Activated T-helper 1 cell treated with anti-CD3 and anti-CD28 coated beads, Interleukin-12 subunit alpha, Interleukin-12 subunit beta, Interleukin-2, Interleukin-4 antibody, amounts not matched to agents 30 ng/mL and 10 ng/mL and 1 ng/mL, durations not matched to agents 14 hours and 24 hours and 36 hours (primary cell): ENCODE measurements at regions not wholly inside any gene's neighbourhood (a gene's known extent, or its start where the extent isn't known, plus 50 kb on each side); places are given as distances from the start of the nearest gene placed in this dataset.
"Not testable (repeated sequence)": the region's sequence is repeated elsewhere in the genome, so short reads cannot be mapped to it uniquely, and the experiment has no call there.

ENCODE experiments used
- DNase-seq: peaks from one replicate; pipeline ENCODE4 v3.0.0; 2021; ENCODE audit warnings: low spot score
- H3K27ac Mint-ChIP-seq: one replicate; pipeline ENCODE4 v1.8.0; 2021; ENCODE audit warnings: mild to moderate bottlenecking, mixed read lengths
- H3K27me3 Mint-ChIP-seq: one replicate; pipeline ENCODE4 v1.8.0; 2022; ENCODE audit warnings: mild to moderate bottlenecking, moderate library complexity, mixed read lengths; ENCODE audit not compliant: insufficient read depth
- H3K36me3 Mint-ChIP-seq: one replicate; pipeline ENCODE4 v1.8.0; 2021; ENCODE audit warnings: low read depth, mixed read lengths
- H3K4me1 Mint-ChIP-seq: one replicate; pipeline ENCODE4 v1.8.0; 2021; ENCODE audit warnings: low read depth, mixed read lengths
- H3K4me3 Mint-ChIP-seq: one replicate; pipeline ENCODE4 v1.8.0; 2021; ENCODE audit warnings: mild to moderate bottlenecking, moderate library complexity, mixed read lengths
- H3K9me3 Mint-ChIP-seq: one replicate; pipeline ENCODE4 v1.8.0; 2021; ENCODE audit warnings: mixed read lengths
- intact Hi-C: fragments of 100-400 bp; cut with micrococcal nuclease; formaldehyde crosslinking; loops from one replicate; pipeline ENCODE4 v1.15.1; 2024

DNA sequence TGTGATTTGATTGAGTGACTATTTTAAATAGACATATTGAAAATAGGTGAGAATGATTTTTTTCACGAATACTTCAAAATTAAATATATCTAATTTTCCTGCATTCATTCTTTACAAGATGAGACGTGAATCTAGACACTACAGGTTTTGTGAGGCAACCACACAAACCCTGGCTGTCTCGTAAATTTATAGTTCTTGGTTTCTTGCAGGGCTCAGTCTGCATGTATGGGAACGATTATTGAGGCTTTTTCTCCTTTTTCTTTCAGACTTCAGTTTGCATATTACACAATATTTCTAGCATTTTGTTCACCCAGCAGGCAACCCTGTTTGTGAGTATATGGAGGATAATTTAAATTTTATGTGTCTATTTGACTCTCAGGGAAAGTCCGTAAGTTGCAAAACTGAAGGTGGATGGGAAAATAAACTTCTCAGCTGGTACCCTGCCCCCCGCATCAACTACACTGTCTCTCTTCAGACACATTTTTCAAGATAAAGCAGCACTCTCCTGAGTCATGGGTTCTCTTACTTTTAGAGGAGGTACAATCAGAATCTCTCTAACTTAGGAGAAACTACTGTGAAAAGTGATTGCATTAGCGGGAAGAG lies 1349.3 kb downstream of the GRIK2 start:
- DNase-seq, result no peak
- no peaks in the 10 kb centered on the region for H3K36me3 Mint-ChIP-seq
- H3K9me3 Mint-ChIP-seq, result no peaks in the 10 kb centered on the region
- intact Hi-C loops, result no loop called here
- H3K27ac Mint-ChIP-seq, result no peak overlapping the region
- no peak overlapping the region for H3K4me3 Mint-ChIP-seq
- H3K27me3 Mint-ChIP-seq, result no peaks in the 10 kb centered on the region
- H3K4me1 Mint-ChIP-seq, result no peaks in the 10 kb centered on the region

DNA sequence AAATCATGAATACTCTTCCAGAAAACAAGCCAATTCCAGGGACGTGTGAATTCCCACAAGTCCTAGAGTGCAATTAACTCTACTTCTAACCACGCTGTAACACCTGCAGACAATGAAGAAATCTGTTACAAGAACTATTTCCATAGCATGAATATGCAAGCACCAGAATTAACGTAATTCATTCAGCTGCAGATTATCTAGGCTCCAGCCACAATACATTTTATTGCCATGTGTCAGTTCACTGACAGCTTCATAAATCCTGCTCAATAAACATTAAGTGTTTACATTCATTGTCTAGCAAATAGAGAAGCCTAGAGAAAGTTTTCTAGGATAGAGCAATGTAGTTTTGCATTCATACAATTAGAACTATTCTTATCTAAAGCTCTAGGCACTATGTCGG lies 1348.5 kb downstream of the GRIK2 start:
- H3K36me3 Mint-ChIP-seq, result no peaks in the 10 kb centered on the region
- no peaks in the 10 kb centered on the region for H3K27me3 Mint-ChIP-seq
- no peaks in the 10 kb centered on the region for H3K9me3 Mint-ChIP-seq
- no peak overlapping the region for H3K4me3 Mint-ChIP-seq
- DNase-seq, result no peak
- no peaks in the 10 kb centered on the region for H3K4me1 Mint-ChIP-seq
- H3K27ac Mint-ChIP-seq, result no peak overlapping the region
- intact Hi-C loops, result no loop called here

DNA sequence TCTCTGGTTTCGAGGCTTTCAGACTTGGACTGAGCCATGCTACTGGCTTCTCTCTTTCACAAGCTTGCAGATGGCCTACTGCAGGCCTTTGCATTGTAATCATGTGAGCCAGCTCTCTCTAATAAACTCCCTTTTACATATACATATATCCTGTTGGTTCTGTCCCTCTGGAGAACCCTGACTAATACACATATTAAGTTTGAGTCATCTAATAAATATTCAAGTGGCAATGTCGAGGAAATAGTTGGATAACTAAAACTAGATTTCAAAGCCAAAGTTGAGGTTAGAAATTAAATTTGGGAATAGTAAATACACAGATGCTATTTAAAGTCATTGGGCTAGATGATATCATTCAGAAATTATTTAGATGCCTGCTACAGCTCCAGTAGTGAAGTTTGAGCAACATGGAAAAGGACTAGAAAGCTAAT lies 1343.4 kb downstream of the GRIK2 start:
- Mint-ChIP-seq H3K27ac (no peak overlapping the region), H3K27me3 (no peaks in the 10 kb centered on the region), H3K36me3 (no peaks in the 10 kb centered on the region), H3K4me1 (no peaks in the 10 kb centered on the region), H3K4me3 (no peak overlapping the region), H3K9me3 (no peaks in the 10 kb centered on the region)
- DNase-seq, result no peak
- intact Hi-C loops, result no loop called here

DNA sequence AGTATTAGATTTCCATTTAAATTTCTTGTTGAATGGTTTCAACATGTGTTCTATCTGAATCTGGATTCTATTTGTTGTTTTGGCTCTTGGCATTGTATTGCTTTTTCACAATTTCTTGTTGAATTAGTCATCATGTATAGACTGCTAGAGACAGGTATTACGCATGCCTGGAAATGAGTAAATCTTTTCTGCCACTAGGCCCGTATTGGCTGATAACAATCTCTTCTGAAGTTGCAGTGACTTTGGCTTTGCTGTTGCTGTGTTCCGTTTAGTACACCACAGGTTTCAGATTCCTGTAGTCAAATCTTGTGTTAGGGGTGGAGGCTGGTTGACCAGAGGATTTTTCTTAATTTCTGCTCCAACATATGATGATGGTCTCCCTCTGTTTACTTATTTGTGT lies 1339.4 kb downstream of the GRIK2 start:
- Mint-ChIP-seq H3K27me3 (no peaks in the 10 kb centered on the region), H3K36me3 (no peaks in the 10 kb centered on the region), H3K4me1 (no peaks in the 10 kb centered on the region), H3K27ac (no peak overlapping the region), H3K4me3 (no peak overlapping the region), H3K9me3 (no peaks in the 10 kb centered on the region)
- DNase-seq, result no peak
- intact Hi-C loops, result no loop called here

DNA sequence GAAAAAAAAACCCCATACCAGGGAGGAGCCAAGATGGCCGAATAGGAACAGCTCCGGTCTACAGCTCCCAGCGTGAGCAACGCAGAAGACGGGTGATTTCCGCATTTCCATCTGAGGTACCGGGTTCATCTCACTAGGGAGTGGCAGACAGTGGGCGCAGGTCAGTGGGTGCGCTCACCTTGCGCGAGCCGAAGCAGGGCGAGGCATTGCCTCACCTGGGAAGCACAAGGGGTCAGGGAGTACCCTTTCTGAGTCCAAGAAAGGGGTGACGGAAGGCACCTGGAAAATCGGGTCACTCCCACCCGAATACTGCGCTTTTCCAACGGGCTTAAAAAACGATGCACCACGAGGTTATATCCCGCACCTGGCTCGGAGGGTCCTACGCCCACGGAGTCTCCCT lies 1328.6 kb downstream of the GRIK2 start:
- intact Hi-C loops, H3K27me3 Mint-ChIP-seq, H3K9me3 Mint-ChIP-seq, H3K4me1 Mint-ChIP-seq, H3K27ac Mint-ChIP-seq, DNase-seq, H3K4me3 Mint-ChIP-seq, H3K36me3 Mint-ChIP-seq: not testable (repeated sequence)

DNA sequence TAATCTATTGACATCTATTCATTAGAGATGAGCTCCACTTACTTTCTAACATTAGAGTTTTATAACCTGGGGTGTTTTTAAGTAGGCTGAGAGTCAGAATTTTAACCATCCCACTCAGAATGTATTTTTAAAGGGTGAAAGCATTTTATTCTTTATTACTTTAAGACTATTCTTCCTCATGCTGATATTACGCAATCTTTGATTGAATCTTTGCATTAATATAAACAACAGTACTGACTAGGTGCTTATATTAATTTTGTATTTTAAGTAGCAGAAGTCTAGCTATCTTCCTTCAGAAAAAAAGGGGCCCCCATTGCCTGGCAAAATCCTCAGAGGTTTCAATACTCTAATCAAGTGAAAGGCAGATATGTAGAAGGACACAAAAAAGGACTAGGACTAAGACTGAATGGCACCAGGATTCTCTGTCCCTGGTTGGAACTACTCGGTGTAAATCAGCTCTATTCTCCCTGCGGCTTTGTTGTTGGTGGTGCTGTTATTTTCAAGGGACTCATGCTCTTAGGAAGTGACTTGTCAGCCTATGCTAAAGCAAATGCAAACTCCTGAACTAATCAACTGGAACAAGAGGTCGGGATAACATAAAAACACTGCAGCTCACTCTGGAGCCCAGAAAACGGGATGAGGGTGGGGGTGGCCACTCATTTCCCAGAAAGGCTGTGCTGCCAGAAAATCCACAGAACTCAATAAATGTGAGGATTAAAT lies 1324.4 kb downstream of the GRIK2 start:
- H3K4me3 Mint-ChIP-seq, result no peak overlapping the region
- no peaks in the 10 kb centered on the region for H3K4me1 Mint-ChIP-seq
- H3K36me3 Mint-ChIP-seq, result no peaks in the 10 kb centered on the region
- no peaks in the 10 kb centered on the region for H3K27me3 Mint-ChIP-seq
- no peak overlapping the region for H3K27ac Mint-ChIP-seq
- DNase-seq, result no peak
- H3K9me3 Mint-ChIP-seq, result no peaks in the 10 kb centered on the region
- intact Hi-C loops, result no loop called here

DNA sequence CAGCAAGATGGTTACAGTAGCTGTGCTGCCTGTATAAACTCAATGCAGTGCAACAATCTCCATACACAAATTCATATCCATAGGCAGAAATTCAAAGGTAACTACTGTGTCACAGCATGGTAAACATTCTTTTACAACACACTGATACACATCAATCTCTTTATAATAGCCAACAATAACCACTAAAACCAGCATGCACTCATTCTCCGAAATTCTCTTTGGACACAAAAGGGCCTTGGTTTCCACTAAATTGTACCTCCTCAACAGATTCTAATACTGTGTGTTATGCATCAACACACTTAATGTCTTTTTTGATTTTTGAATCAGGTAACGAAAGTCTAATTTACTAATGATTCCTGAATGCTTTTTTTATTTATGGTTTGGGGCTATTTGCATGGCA lies 1323.7 kb downstream of the GRIK2 start:
- intact Hi-C loops, result no loop called here
- Mint-ChIP-seq H3K9me3 (no peaks in the 10 kb centered on the region), H3K36me3 (no peaks in the 10 kb centered on the region), H3K27me3 (no peaks in the 10 kb centered on the region), H3K4me1 (no peaks in the 10 kb centered on the region), H3K4me3 (no peak overlapping the region), H3K27ac (no peak overlapping the region)
- DNase-seq, result no peak

DNA sequence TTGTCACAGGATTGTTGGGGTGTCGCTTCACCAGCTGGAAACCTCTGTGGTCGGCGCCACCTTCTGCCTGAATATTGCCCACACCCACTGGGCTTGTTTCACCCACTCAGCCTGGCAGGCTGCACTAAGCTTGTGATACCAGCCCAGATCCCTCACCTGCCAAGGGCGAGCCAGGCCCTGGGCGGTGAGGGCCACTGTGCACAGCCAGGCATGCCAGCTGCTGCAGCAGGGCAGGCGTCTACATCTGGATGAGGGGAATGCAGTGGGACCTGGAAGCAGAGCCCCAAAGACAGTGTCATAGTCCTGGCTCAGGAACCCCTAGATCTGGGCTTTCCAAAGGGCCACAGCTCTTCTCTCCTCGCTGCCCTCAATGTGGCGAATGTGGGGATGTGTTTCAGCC lies 1307.5 kb downstream of the GRIK2 start:
- Mint-ChIP-seq H3K4me3 (no peak overlapping the region), H3K4me1 (no peaks in the 10 kb centered on the region), H3K27ac (no peak overlapping the region), H3K27me3 (no peaks in the 10 kb centered on the region), H3K9me3 (no peaks in the 10 kb centered on the region), H3K36me3 (no peaks in the 10 kb centered on the region)
- intact Hi-C loops, result no loop called here
- no peak for DNase-seq

DNA sequence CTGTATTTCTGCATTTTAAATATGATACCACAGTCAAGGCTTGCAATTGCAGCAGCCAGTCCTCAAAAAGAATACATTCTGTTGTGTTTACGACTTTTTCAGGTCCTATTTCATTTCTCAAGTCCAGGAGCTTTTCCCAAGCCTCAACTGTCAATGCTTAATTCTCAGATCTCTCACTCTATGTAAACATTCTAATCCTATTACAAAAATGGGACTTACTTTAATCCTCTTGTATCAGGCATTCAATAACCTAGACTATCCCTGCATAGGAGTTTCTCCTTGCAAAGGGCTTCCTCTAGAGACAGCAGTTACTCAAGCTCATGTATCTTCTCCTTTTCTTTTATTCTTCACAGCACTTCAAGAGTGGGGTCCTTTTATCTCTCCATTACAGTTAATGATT lies 1293.0 kb downstream of the GRIK2 start:
- H3K9me3 Mint-ChIP-seq, result no peaks in the 10 kb centered on the region
- intact Hi-C loops, result no loop called here

DNA sequence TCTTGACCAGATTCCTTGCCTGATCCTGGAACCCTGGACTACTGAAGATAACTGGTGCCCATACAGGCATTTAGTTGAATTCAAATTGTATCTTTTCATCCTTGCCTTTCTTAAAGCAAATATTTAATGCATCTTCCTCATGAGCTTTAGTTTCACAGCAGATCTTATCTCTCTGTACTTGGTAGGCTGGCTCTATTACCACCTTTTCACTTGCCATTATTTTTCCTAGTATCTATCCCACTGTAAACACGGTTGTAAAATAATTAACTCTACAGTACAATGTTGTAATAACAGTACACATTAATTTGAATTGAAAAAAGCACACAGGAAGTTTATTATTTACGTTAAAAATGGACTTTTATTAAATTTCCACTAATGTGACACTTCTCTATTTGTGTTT lies 1286.9 kb downstream of the GRIK2 start:
- no peak overlapping the region for H3K27ac Mint-ChIP-seq
- no peaks in the 10 kb centered on the region for H3K9me3 Mint-ChIP-seq
- intact Hi-C loops, result no loop called here
- H3K36me3 Mint-ChIP-seq, result no peaks in the 10 kb centered on the region
- DNase-seq, result no peak
- H3K4me3 Mint-ChIP-seq, result no peak overlapping the region
- H3K4me1 Mint-ChIP-seq, result no peaks in the 10 kb centered on the region
- no peaks in the 10 kb centered on the region for H3K27me3 Mint-ChIP-seq

More for the DNA sequence above, 1293.0 kb downstream of the GRIK2 start:
- no peak for DNase-seq
- no peaks in the 10 kb centered on the region for H3K36me3 Mint-ChIP-seq
- H3K4me1 Mint-ChIP-seq, result no peaks in the 10 kb centered on the region
- no peak overlapping the region for H3K4me3 Mint-ChIP-seq
- H3K27me3 Mint-ChIP-seq, result no peaks in the 10 kb centered on the region
- H3K27ac Mint-ChIP-seq, result no peak overlapping the region

DNA sequence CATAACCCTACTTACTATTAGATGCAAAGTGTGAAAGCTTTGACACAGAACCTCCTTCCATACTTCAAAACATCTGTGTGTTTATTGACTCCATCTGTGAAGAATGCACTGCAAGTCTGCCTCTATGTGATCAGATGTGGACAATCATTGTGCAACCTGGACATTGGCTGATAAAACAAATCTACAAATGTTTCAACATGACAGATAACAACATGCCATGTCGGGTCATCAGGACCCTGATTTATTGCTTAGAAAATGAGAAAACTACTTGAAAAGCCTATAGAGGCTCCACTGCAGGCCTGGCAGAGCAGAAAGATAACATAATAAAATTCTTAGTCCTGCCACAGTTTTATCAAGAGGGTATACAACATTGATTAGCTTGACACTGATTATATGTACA lies 1286.4 kb downstream of the GRIK2 start:
- H3K36me3 Mint-ChIP-seq, result no peaks in the 10 kb centered on the region
- intact Hi-C loops, result no loop called here

DNA sequence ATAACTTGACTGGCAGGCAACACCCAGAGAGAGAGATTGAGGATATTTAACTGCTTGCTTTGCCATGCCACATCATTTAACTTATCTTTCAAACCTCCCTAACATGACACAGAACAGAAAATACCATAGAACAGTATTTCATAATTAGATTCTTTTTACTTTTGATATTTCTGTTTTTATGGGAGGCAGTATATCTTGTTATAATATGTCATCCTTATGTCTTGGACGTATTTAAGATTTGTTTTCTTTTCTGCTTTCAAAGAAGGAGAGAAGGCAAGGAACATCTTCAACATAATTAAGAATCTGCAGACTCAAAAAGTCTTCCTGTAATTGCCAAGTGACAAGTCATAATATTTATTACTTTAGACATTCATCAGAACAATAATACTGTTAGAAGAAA lies 1283.7 kb downstream of the GRIK2 start:
- no peaks in the 10 kb centered on the region for H3K4me1 Mint-ChIP-seq
- no peaks in the 10 kb centered on the region for H3K9me3 Mint-ChIP-seq
- H3K4me3 Mint-ChIP-seq, result no peak overlapping the region
- no peak for DNase-seq
- no peak overlapping the region for H3K27ac Mint-ChIP-seq
- H3K36me3 Mint-ChIP-seq, result no peaks in the 10 kb centered on the region
- no peaks in the 10 kb centered on the region for H3K27me3 Mint-ChIP-seq
- intact Hi-C loops, result no loop called here

More for the DNA sequence above, 1286.4 kb downstream of the GRIK2 start:
- no peak overlapping the region for H3K4me3 Mint-ChIP-seq
- no peak overlapping the region for H3K27ac Mint-ChIP-seq
- H3K4me1 Mint-ChIP-seq, result no peaks in the 10 kb centered on the region
- no peaks in the 10 kb centered on the region for H3K9me3 Mint-ChIP-seq
- no peak for DNase-seq
- no peaks in the 10 kb centered on the region for H3K27me3 Mint-ChIP-seq

DNA sequence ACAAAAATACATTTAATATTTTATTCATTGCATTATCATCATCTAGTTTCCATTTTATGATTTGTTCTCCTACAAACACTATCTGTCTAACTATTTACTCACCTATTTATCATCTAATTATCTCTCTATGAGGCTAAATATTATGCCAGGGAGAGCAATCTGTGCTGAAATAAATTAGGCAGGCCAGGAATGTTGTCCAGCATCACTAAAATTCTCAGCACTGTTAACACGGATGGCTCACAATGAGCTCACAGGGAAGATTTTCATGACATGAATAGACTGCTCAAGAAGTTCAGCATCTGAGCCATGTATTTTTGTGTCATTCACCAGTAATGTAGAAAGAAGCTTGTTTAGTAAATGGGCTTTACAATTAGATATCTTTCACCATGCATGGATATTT lies 1277.2 kb downstream of the GRIK2 start:
- H3K36me3 Mint-ChIP-seq, result no peaks in the 10 kb centered on the region

DNA sequence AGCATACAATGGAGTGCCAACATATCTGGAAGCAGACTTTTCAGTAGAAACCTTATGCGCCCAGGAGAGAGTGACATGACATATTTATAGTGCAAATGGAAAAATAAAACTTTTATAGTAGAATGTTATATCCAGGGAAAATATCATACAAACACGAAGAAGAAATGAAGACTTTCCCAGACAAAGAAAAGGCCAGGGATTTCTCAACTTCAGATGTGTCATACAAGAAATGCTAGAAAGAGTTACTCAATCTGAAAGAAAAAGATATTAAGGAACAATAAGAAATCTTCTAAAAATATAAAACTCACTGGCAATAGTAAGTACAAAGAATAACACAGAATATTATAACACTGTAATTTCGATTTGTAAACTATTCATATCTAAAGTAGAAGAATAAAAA lies 1269.3 kb downstream of the GRIK2 start:
- no peaks in the 10 kb centered on the region for H3K36me3 Mint-ChIP-seq
- no peaks in the 10 kb centered on the region for H3K9me3 Mint-ChIP-seq
- no peaks in the 10 kb centered on the region for H3K4me1 Mint-ChIP-seq
- no peak for DNase-seq
- H3K4me3 Mint-ChIP-seq, result no peak overlapping the region
- no peaks in the 10 kb centered on the region for H3K27me3 Mint-ChIP-seq
- no peak overlapping the region for H3K27ac Mint-ChIP-seq
- intact Hi-C loops, result no loop called here

More for the DNA sequence above, 1277.2 kb downstream of the GRIK2 start:
- Mint-ChIP-seq H3K4me1 (no peaks in the 10 kb centered on the region), H3K9me3 (no peaks in the 10 kb centered on the region), H3K27ac (no peak overlapping the region), H3K27me3 (no peaks in the 10 kb centered on the region), H3K4me3 (no peak overlapping the region)
- DNase-seq, result no peak
- intact Hi-C loops, result no loop called here
